IPS DF 6.9 (cell line): ENCODE measurements at regions not wholly inside any gene's neighbourhood (a gene's known extent, or its start where the extent isn't known, plus 50 kb on each side); places are given as distances from the start of the nearest gene placed in this dataset.

Experiments used
- DNase-seq: peaks from one replicate; pipeline ENCODE4 v3.0.0-alpha.2; 2013; ENCODE audit warnings: low read depth, low spot score
- H3K27ac ChIP-seq: one replicate; pipeline ENCODE4 v1.5.1; 2013; ENCODE audit warnings: low read length, control low read depth
- H3K27me3 ChIP-seq: 2 replicates; pipeline ENCODE4 v1.6.1; 2013; ENCODE audit warnings: mild to moderate bottlenecking, low read length; ENCODE audit not compliant: control insufficient read depth, insufficient read depth
- H3K36me3 ChIP-seq: 2 replicates; pipeline ENCODE4 v1.6.1; 2013; ENCODE audit warnings: low read length; ENCODE audit not compliant: control insufficient read depth, insufficient read depth
- H3K4me1 ChIP-seq: 2 replicates; pipeline ENCODE4 v1.6.1; 2013; ENCODE audit warnings: low read length; ENCODE audit not compliant: control insufficient read depth, insufficient read depth
- H3K4me3 ChIP-seq: 2 replicates; pipeline ENCODE4 v1.5.1; 2013; ENCODE audit warnings: mild to moderate bottlenecking, low read length
- H3K9me3 ChIP-seq: 2 replicates; pipeline ENCODE4 v1.6.1; 2013; ENCODE audit warnings: low read length, inconsistent platforms; ENCODE audit not compliant: control insufficient read depth, insufficient read depth
- WGBS: extraction: QIAGEN DNeasy Blood & Tissue Kit; methylation state at CpG from one replicate; pipeline ENCODE4 v1.1.7; 2013; ENCODE audit warnings: mixed read lengths, missing lambda C conversion rate; ENCODE audit not compliant: insufficient read length, insufficient coverage; 5-methylcytosine and 5-hydroxymethylcytosine counted together

- Histone ChIP-seq H3K36me3 (no peaks in the 10 kb centered on the region), H3K4me1 (no peaks in the 10 kb centered on the region), H3K4me3 (no peak overlapping the region), H3K27me3 (no peaks in the 10 kb centered on the region), H3K27ac (no peak overlapping the region), H3K9me3 (no peaks in the 10 kb centered on the region)
- no CpG with 5 or more reads among the region's 1 CpG for WGBS
- DNase-seq, result no peak
Measured at GRCh38 chr11:91115116-91115515, 892.3 kb upstream of the CHORDC1 start.

- Histone ChIP-seq H3K4me1 (no peaks in the 10 kb centered on the region), H3K9me3 (no peaks in the 10 kb centered on the region), H3K27ac (no peak overlapping the region), H3K36me3 (no peaks in the 10 kb centered on the region), H3K27me3 (no peaks in the 10 kb centered on the region), H3K4me3 (no peak overlapping the region)
- no peak for DNase-seq
- no CpG with 5 or more reads among the region's 2 CpGs for whole genome bisulfite sequencing
Measured at GRCh38 chr11:91104237-91104636, 881.4 kb upstream of the CHORDC1 start.

GRCh38 chr11:91100427-91100826 is 877.6 kb upstream of the CHORDC1 start:
- Histone ChIP-seq H3K4me1 (no peaks in the 10 kb centered on the region), H3K4me3 (no peak overlapping the region), H3K27ac (no peak overlapping the region), H3K27me3 (no peaks in the 10 kb centered on the region), H3K36me3 (no peaks in the 10 kb centered on the region), H3K9me3 (no peaks in the 10 kb centered on the region)
- no CpG with 5 or more reads among the region's 3 CpGs for WGBS
- no peak for DNase-seq

- Histone ChIP-seq H3K27me3 (no peaks in the 10 kb centered on the region), H3K27ac (no peak overlapping the region), H3K4me1 (no peaks in the 10 kb centered on the region), H3K4me3 (no peak overlapping the region), H3K36me3 (no peaks in the 10 kb centered on the region), H3K9me3 (no peaks in the 10 kb centered on the region)
- no peak for DNase-seq
- WGBS, result no CpG with 5 or more reads among the region's 2 CpGs
Measured at GRCh38 chr11:91097083-91097482, 874.2 kb upstream of the CHORDC1 start.

DNA sequence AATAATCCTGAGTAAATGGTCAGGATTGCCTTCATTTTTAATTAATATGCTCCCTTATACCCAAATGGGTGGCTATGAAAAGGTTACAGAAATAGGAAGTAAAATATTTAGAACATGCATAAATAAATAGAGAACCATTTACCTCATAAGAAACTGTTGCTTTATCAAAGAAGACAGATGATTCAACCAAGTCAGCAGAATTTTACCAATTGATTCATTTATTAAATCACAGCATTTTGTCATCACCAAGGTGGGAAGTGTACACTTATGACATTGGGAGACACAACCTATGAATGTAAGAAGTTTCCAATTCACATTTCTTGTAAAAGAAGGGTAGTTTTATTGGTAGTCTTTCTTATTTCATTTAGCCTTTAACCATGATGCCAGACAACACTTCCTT is 870.3 kb upstream of the CHORDC1 start:
- Histone ChIP-seq H3K9me3 (no peaks in the 10 kb centered on the region), H3K27ac (no peak overlapping the region), H3K4me1 (no peaks in the 10 kb centered on the region), H3K36me3 (no peaks in the 10 kb centered on the region), H3K4me3 (no peak overlapping the region), H3K27me3 (no peaks in the 10 kb centered on the region)
- no peak for DNase-seq

DNA sequence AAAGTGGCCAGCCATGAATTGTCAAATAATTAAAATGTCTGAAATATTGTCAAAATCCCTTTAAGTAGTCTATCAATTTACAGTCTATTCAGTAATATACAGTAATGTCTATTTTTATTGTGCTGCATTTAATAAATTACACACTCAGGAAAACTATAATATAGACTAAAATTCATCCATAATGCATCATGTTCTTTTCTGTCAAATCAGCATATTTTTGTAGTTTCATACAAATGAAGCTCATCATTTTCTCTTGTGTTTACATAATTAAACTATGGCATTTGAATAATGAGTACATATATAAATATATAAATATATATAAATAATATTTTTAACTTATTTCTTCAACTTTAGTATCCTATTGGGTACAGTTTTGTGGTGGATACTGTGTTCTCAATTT is 868.7 kb upstream of the CHORDC1 start:
- no peak overlapping the region for H3K27ac ChIP-seq

DNA sequence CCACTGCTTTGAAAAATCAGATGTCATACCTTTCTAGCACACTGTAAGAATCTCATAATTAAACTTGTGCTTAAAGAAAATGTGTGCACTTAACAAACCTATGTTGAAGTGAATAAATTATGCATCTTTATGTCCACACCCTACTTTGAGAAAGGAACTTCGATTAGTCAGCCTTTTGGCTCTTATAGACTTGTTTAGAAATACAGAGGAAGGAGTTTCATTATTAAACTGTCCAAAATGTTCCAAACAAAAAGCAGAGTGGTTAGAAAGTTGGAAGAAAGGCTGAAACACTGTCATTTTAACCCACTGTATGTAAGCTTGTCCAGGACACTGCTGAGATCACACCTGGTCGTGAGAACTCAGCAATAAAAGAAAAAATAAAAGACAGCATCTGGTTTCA is 863.2 kb upstream of the CHORDC1 start:
- H3K4me1 ChIP-seq, result no peaks in the 10 kb centered on the region
- DNase-seq, result no peak
- no peaks in the 10 kb centered on the region for H3K27me3 ChIP-seq
- H3K9me3 ChIP-seq, result no peaks in the 10 kb centered on the region
- WGBS, result no CpG with 5 or more reads among the region's 2 CpGs
- no peaks in the 10 kb centered on the region for H3K36me3 ChIP-seq
- H3K4me3 ChIP-seq, result no peak overlapping the region
- H3K27ac ChIP-seq, result no peak overlapping the region

More for the DNA sequence above, 868.7 kb upstream of the CHORDC1 start:
- Histone ChIP-seq H3K4me1 (no peaks in the 10 kb centered on the region), H3K36me3 (no peaks in the 10 kb centered on the region), H3K4me3 (no peak overlapping the region), H3K9me3 (no peaks in the 10 kb centered on the region), H3K27me3 (no peaks in the 10 kb centered on the region)
- no peak for DNase-seq

DNA sequence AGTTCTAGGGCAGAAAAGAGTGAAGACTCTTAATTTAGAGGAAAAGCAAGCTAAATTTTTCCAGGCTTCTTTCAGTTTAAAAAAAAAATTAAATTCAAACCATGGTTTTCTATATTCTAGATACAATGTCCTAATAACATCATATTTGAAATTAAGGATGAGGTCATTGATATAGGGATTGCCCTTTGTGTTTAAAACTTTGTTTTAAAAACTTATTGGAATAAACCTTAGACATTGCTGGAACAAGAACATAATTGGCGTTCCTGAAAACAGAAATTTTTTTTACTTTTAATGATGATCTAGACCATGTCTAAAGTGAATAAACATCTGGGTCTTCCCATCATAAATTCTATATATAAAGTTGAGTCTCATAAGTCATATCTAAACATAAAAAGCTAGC is 859.4 kb upstream of the CHORDC1 start:
- WGBS, result no CpG with 5 or more reads among the region's 1 CpG

GRCh38 chr11:91081440-91082043 is 858.7 kb upstream of the CHORDC1 start:
- no peak for DNase-seq
- H3K27me3 ChIP-seq, result no peaks in the 10 kb centered on the region
- no peaks in the 10 kb centered on the region for H3K36me3 ChIP-seq
- H3K4me1 ChIP-seq, result no peaks in the 10 kb centered on the region
- no peaks in the 10 kb centered on the region for H3K9me3 ChIP-seq
- no CpG with 5 or more reads among the region's 4 CpGs for WGBS
- no peak overlapping the region for H3K27ac ChIP-seq
- no peak overlapping the region for H3K4me3 ChIP-seq

More for the DNA sequence above, 859.4 kb upstream of the CHORDC1 start:
- DNase-seq, result no peak
- no peaks in the 10 kb centered on the region for H3K36me3 ChIP-seq
- no peaks in the 10 kb centered on the region for H3K9me3 ChIP-seq
- H3K4me3 ChIP-seq, result no peak overlapping the region
- H3K4me1 ChIP-seq, result no peaks in the 10 kb centered on the region
- H3K27me3 ChIP-seq, result no peaks in the 10 kb centered on the region
- H3K27ac ChIP-seq, result no peak overlapping the region

DNA sequence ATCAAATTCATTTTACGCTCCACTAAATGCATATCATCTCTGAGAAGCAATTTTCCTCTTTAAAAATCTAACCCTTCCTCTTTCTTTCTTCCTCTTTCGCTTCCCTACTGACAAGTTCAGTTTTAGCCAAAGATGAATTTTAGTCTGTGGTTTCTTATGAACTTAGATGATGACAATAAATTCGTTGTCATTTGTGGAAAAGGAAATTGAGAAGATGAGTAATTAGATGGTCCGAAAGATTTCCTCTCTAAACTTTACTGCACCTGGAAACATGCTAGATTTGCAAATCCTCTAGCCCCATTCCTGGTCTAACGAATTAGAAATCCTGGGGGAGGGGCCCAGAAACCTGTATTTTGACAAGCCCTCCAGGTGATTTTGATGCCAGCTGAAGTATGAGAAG is 855.4 kb upstream of the CHORDC1 start:
- DNase-seq, result no peak
- no peaks in the 10 kb centered on the region for H3K27me3 ChIP-seq
- no peaks in the 10 kb centered on the region for H3K9me3 ChIP-seq
- H3K4me3 ChIP-seq, result no peak overlapping the region
- H3K27ac ChIP-seq, result no peak overlapping the region
- no peaks in the 10 kb centered on the region for H3K4me1 ChIP-seq
- no peaks in the 10 kb centered on the region for H3K36me3 ChIP-seq
- 100% methylated on average over 3 of the region's 5 CpGs for WGBS

- DNase-seq, result no peak
- Histone ChIP-seq H3K27me3 (no peaks in the 10 kb centered on the region), H3K27ac (no peak overlapping the region), H3K4me3 (no peak overlapping the region), H3K4me1 (no peaks in the 10 kb centered on the region), H3K36me3 (no peaks in the 10 kb centered on the region), H3K9me3 (no peaks in the 10 kb centered on the region)
- no CpG with 5 or more reads among the region's 2 CpGs for WGBS
Measured at GRCh38 chr11:91075032-91075695, 852.3 kb upstream of the CHORDC1 start.
